DND-41 (cell line): ENCODE measurements at regions not wholly inside any gene's neighbourhood (a gene's known extent, or its start where the extent isn't known, plus 50 kb on each side); places are given as distances from the start of the nearest gene placed in this dataset.

Source experiments
- EZH2 ChIP-seq: IDR thresholded peaks from 3 replicates; pipeline ENCODE4 v1.6.1; 2012; ENCODE audit warnings: borderline replicate concordance, low read depth, mild to moderate bottlenecking, moderate library complexity, low read length, inconsistent platforms; ENCODE audit not compliant: severe bottlenecking
- TF ChIP-seq, protein P1 (sequence below): IDR thresholded peaks from 2 replicates; pipeline ENCODE4 v1.5.1; 2012; ENCODE audit warnings: borderline replicate concordance, low read length, moderate library complexity, mild to moderate bottlenecking; ENCODE audit not compliant: poor library complexity, severe bottlenecking; ENCODE audit errors: extremely low read depth

GRCh38 chr7:18292584-18292983 lies 203.0 kb upstream of the HDAC9 start:
- TF ChIP-seq, protein P1, sequence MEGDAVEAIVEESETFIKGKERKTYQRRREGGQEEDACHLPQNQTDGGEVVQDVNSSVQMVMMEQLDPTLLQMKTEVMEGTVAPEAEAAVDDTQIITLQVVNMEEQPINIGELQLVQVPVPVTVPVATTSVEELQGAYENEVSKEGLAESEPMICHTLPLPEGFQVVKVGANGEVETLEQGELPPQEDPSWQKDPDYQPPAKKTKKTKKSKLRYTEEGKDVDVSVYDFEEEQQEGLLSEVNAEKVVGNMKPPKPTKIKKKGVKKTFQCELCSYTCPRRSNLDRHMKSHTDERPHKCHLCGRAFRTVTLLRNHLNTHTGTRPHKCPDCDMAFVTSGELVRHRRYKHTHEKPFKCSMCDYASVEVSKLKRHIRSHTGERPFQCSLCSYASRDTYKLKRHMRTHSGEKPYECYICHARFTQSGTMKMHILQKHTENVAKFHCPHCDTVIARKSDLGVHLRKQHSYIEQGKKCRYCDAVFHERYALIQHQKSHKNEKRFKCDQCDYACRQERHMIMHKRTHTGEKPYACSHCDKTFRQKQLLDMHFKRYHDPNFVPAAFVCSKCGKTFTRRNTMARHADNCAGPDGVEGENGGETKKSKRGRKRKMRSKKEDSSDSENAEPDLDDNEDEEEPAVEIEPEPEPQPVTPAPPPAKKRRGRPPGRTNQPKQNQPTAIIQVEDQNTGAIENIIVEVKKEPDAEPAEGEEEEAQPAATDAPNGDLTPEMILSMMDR = no peak
- no peak for TF ChIP-seq EZH2
